Keratinocyte (primary cell): ENCODE measurements at regions not wholly inside any gene's neighbourhood (a gene's known extent, or its start where the extent isn't known, plus 50 kb on each side); places are given as distances from the start of the nearest gene placed in this dataset.
"Not testable (repeated sequence)": the region's sequence is repeated elsewhere in the genome, so short reads cannot be mapped to it uniquely, and the experiment has no call there.

ENCODE experiments used
- DNase-seq: peaks from one replicate; pipeline ENCODE4 v3.0.0-alpha.2; 2011; ENCODE audit warnings: low read depth, missing footprints, low spot score
- FAIRE-seq: peaks from 2 replicates; lab custom pipeline; 2011; peaks lifted over from hg19 to GRCh38; lab: Jason Lieb, UNC
- H2AFZ ChIP-seq: 2 replicates; pipeline ENCODE4 v1.6.0; 2012; ENCODE audit warnings: low read length, control low read depth, inconsistent platforms; ENCODE audit not compliant: control insufficient read depth
- H3K27ac ChIP-seq: 2 replicates; pipeline ENCODE4 v1.5.1; 2011; ENCODE audit warnings: low read length; ENCODE audit not compliant: control insufficient read depth, insufficient read depth
- H3K27me3 ChIP-seq: 3 replicates; pipeline ENCODE4 v1.6.0; 2011; ENCODE audit warnings: low read length; ENCODE audit not compliant: control insufficient read depth, insufficient read depth; ENCODE audit errors: extremely low read depth
- H3K36me3 ChIP-seq, 2 experiments: 2 replicates in 1 of 2; 3 replicates in 1 of 2; pipeline ENCODE4 v1.5.1; 2011; ENCODE audit warnings: low read length in 2 of 2, mild to moderate bottlenecking in 1 of 2; ENCODE audit not compliant: control insufficient read depth in 2 of 2, insufficient read depth in 2 of 2; ENCODE audit errors: extremely low read depth in 1 of 2
- H3K4me1 ChIP-seq: 3 replicates; pipeline ENCODE4 v1.5.1; 2011; ENCODE audit warnings: low read length; ENCODE audit not compliant: control insufficient read depth, insufficient read depth; ENCODE audit errors: extremely low read depth
- H3K4me2 ChIP-seq: 3 replicates; pipeline ENCODE4 v1.6.0; 2011; ENCODE audit warnings: low read depth, low read length; ENCODE audit not compliant: control insufficient read depth, insufficient read depth; ENCODE audit errors: extremely low read depth
- H3K4me3 ChIP-seq, 3 experiments: fragments of 200-600 bp in 1 of 3; sonication (generic) in 1 of 3; 2 replicates in 2 of 3; 3 replicates in 1 of 3; pipeline ENCODE4 v1.5.1; 2011 to 2016; ENCODE audit warnings: low read length in 3 of 3, mild to moderate bottlenecking in 3 of 3, control low read depth in 2 of 3, inconsistent platforms in 1 of 3, low read depth in 1 of 3, mixed read lengths in 1 of 3, mixed run types in 1 of 3, moderate library complexity in 1 of 3; ENCODE audit not compliant: control insufficient read depth in 2 of 3, insufficient read depth in 2 of 3; ENCODE audit errors: extremely low read depth in 1 of 3
- H3K79me2 ChIP-seq: 2 replicates; pipeline ENCODE4 v1.6.0; 2012; ENCODE audit warnings: low read length; ENCODE audit not compliant: control insufficient read depth, insufficient read depth
- H3K9ac ChIP-seq: 3 replicates; pipeline ENCODE4 v1.6.0; 2011; ENCODE audit warnings: low read length; ENCODE audit not compliant: control insufficient read depth, insufficient read depth; ENCODE audit errors: extremely low read depth
- H3K9me1 ChIP-seq: 3 replicates; pipeline ENCODE4 v1.6.0; 2011; ENCODE audit warnings: low read length; ENCODE audit not compliant: control insufficient read depth, insufficient read depth; ENCODE audit errors: extremely low read depth
- H3K9me3 ChIP-seq: 2 replicates; pipeline ENCODE4 v1.5.1; 2012; ENCODE audit warnings: low read depth, low read length; ENCODE audit not compliant: control insufficient read depth
- H4K20me1 ChIP-seq: 3 replicates; pipeline ENCODE4 v1.6.0; 2011; ENCODE audit warnings: low read length; ENCODE audit not compliant: control insufficient read depth, insufficient read depth; ENCODE audit errors: extremely low read depth
- CTCF ChIP-seq, 3 experiments: IDR thresholded peaks in 1 of 3; conservative IDR thresholded peaks in 1 of 3; optimal IDR thresholded peaks in 1 of 3; 2 replicates in 2 of 3; 3 replicates in 1 of 3; pipeline versions ENCODE3 to v1.5.1; 2011; ENCODE audit warnings: low read length in 3 of 3, mild to moderate bottlenecking in 3 of 3, moderate library complexity in 2 of 3, control low read depth in 1 of 3, inconsistent platforms in 1 of 3; ENCODE audit not compliant: insufficient read depth in 2 of 3; ENCODE audit errors: extremely low read depth in 1 of 3
- EZH2 ChIP-seq: IDR thresholded peaks from one replicate; pipeline ENCODE4 v1.6.1; 2012; ENCODE audit warnings: inconsistent platforms, mild to moderate bottlenecking, low read length, moderate library complexity
- dilution Hi-C: fragments of 300-500 bp; cut with MboI; formaldehyde crosslinking; loops from one replicate; pipeline ENCODE4 v1.7.0; 2020; ENCODE audit warnings: low sequenced_read_pairs; ENCODE audit not compliant: extremely low pct_ligation_motif_present

- H3K27ac ChIP-seq = no peak overlapping the region
- DNase-seq (no peak), FAIRE-seq (no peak)
- TF ChIP-seq EZH2 = no peak
- TF ChIP-seq CTCF (optimal IDR thresholded peaks at IDR 0.05 in 1 of 3, IDR thresholded peaks at IDR 0.05 in 1 of 3, conservative IDR thresholded peaks at IDR 0.05 in 1 of 3; ENCODE audit: extremely low read depth in 1 of 3, insufficient read depth in 2 of 3, low read length in 3 of 3) = no peak
- H3K9me1 ChIP-seq = no peaks in the 10 kb centered on the region
- H2AFZ ChIP-seq = no peak overlapping the region
- no peak overlapping the region for H3K9ac ChIP-seq
- no peaks in the 10 kb centered on the region for H3K79me2 ChIP-seq
- H3K4me1 ChIP-seq = no peaks in the 10 kb centered on the region
- H3K9me3 ChIP-seq = no peaks in the 10 kb centered on the region
- H4K20me1 ChIP-seq = no peaks in the 10 kb centered on the region
- no peak overlapping the region for H3K4me3 ChIP-seq
- dilution Hi-C loops = no loop called here
- H3K36me3 ChIP-seq = no peaks in the 10 kb centered on the region
- H3K4me2 ChIP-seq = no peak overlapping the region
- no peaks in the 10 kb centered on the region for H3K27me3 ChIP-seq
These were observed 312.5 kb upstream of the DUSP10 start for GRCh38 chr1:222054416-222054815.

- no peak overlapping the region for H3K4me3 ChIP-seq
- no peak for FAIRE-seq
- H3K27me3 ChIP-seq = no peaks in the 10 kb centered on the region
- H2AFZ ChIP-seq = no peak overlapping the region
- H3K9ac ChIP-seq = no peak overlapping the region
- no peaks in the 10 kb centered on the region for H3K9me1 ChIP-seq
- no peak for DNase-seq
- TF ChIP-seq EZH2 (no peak), CTCF (optimal IDR thresholded peaks at IDR 0.05 in 1 of 3, IDR thresholded peaks at IDR 0.05 in 1 of 3, conservative IDR thresholded peaks at IDR 0.05 in 1 of 3; ENCODE audit: extremely low read depth in 1 of 3, insufficient read depth in 2 of 3, low read length in 3 of 3) (no peak)
- H3K36me3 ChIP-seq = no peaks in the 10 kb centered on the region
- no peaks in the 10 kb centered on the region for H3K9me3 ChIP-seq
- H3K79me2 ChIP-seq = no peaks in the 10 kb centered on the region
- H4K20me1 ChIP-seq = no peaks in the 10 kb centered on the region
- dilution Hi-C loops = no loop called here
- no peaks in the 10 kb centered on the region for H3K4me1 ChIP-seq
- H3K27ac ChIP-seq = no peak overlapping the region
- no peak overlapping the region for H3K4me2 ChIP-seq
These were observed 312.0 kb upstream of the DUSP10 start for GRCh38 chr1:222053790-222054294.

GRCh38 chr1:222051311-222051710, 309.4 kb upstream of the DUSP10 start:
- DNase-seq, FAIRE-seq, dilution Hi-C loops: not testable (repeated sequence)

GRCh38 chr1:222049661-222050060, 307.8 kb upstream of the DUSP10 start:
- H3K9ac ChIP-seq, H3K9me3 ChIP-seq, H3K36me3 ChIP-seq, H3K27ac ChIP-seq, H3K79me2 ChIP-seq, H3K9me1 ChIP-seq, dilution Hi-C loops, H3K27me3 ChIP-seq, H4K20me1 ChIP-seq, H3K4me3 ChIP-seq, DNase-seq, H3K4me2 ChIP-seq, FAIRE-seq, H3K4me1 ChIP-seq, H2AFZ ChIP-seq: not testable (repeated sequence)

More at GRCh38 chr1:222051311-222051710, 309.4 kb upstream of the DUSP10 start:
- H3K4me3 ChIP-seq, H3K4me1 ChIP-seq, H3K9ac ChIP-seq, H3K27me3 ChIP-seq, H3K36me3 ChIP-seq, H4K20me1 ChIP-seq, H3K4me2 ChIP-seq, H3K27ac ChIP-seq, H2AFZ ChIP-seq, H3K79me2 ChIP-seq, H3K9me3 ChIP-seq, H3K9me1 ChIP-seq: not testable (repeated sequence)
